ENCODE measurements at regions not wholly inside any gene's neighbourhood (a gene's known extent, or its start where the extent isn't known, plus 50 kb on each side); places are given as distances from the start of the nearest gene placed in this dataset.

DNA sequence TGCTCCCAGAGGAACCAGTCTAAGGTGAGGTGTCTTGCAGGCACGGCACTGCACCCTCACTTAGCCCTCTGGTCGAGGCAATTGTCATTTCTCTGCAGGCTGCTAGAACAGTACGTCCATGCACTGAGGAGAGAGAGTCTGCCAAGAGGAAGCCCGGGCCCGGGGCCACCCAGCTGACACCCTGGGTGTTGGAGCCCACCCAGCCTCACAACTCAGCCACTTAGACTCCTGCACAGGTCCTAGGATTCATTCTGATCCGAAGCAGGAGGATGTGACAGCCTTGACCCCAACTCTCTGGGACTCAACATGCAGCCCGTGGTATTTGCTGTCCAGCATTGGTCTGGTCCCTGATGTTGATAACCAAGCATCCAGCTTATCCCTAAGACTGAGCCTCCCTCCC is 111.9 kb downstream of the ADSS2 start:
- Histone ChIP-seq H3K9me3 (no peaks in the 10 kb centered on the region), H3K27ac (no peak overlapping the region), H3K27me3 (no peaks in the 10 kb centered on the region), H3K4me3 (no peak overlapping the region), H3K4me1 (ENCODE audit: insufficient read depth) (peaks cover 3% of the 10 kb centered on the region), H3K36me3 (no peaks in the 10 kb centered on the region)
- WGBS, 3 donors, result 56 to 73% (median 63%) methylated on average over 7 of the region's 7 CpGs
- TF ChIP-seq EP300 (IDR thresholded peaks at IDR 0.05) (no peak), POLR2A (IDR thresholded peaks at IDR 0.05) (no peak)
- TF ChIP-seq, protein P1, sequence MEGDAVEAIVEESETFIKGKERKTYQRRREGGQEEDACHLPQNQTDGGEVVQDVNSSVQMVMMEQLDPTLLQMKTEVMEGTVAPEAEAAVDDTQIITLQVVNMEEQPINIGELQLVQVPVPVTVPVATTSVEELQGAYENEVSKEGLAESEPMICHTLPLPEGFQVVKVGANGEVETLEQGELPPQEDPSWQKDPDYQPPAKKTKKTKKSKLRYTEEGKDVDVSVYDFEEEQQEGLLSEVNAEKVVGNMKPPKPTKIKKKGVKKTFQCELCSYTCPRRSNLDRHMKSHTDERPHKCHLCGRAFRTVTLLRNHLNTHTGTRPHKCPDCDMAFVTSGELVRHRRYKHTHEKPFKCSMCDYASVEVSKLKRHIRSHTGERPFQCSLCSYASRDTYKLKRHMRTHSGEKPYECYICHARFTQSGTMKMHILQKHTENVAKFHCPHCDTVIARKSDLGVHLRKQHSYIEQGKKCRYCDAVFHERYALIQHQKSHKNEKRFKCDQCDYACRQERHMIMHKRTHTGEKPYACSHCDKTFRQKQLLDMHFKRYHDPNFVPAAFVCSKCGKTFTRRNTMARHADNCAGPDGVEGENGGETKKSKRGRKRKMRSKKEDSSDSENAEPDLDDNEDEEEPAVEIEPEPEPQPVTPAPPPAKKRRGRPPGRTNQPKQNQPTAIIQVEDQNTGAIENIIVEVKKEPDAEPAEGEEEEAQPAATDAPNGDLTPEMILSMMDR (IDR thresholded peaks at IDR 0.05), result no peak
- no peak for DNase-seq
- intact Hi-C loops (cut with DNase I), result no loop called here

DNA sequence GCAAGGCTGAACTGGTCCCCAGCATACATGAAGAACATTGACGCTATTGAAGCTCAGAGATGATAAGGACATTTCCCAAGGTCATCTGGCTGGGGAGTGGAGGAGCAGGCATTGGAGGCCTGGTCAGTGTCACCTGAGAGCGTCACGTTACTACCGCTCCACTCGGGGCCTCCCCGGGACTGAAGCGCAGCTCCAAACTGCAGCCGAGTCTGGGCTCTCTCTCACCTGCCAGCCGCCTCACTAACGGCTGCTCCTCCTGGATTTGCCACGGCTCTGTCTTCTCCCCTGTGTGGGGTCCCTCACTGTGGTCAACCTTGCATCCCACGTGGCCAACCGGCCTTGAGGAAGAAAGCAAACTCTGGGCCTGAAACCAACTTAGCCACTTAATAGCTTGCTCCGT is 111.3 kb downstream of the ADSS2 start:
- intact Hi-C loops (cut with DNase I), result no loop called here
- no peak overlapping the region for H3K4me3 ChIP-seq
- peaks cover 3% of the 10 kb centered on the region for H3K4me1 ChIP-seq (ENCODE audit: insufficient read depth)
- 38 to 54% (median 43%) methylated on average over 14 of the region's 14 CpGs for WGBS, 3 donors
- H3K9me3 ChIP-seq, result no peaks in the 10 kb centered on the region
- no peaks in the 10 kb centered on the region for H3K36me3 ChIP-seq
- peak overlapping the region in 1 of 2 donors; percentile 11 for H3K27ac ChIP-seq
- peak; percentile 32 to 56 (median 46) for DNase-seq
- no peak for TF ChIP-seq POLR2A (IDR thresholded peaks at IDR 0.05)
- no peak for TF ChIP-seq EP300 (IDR thresholded peaks at IDR 0.05)
- TF ChIP-seq, protein P1 (IDR thresholded peaks at IDR 0.05), result no peak
- H3K27me3 ChIP-seq, result no peaks in the 10 kb centered on the region

DNA sequence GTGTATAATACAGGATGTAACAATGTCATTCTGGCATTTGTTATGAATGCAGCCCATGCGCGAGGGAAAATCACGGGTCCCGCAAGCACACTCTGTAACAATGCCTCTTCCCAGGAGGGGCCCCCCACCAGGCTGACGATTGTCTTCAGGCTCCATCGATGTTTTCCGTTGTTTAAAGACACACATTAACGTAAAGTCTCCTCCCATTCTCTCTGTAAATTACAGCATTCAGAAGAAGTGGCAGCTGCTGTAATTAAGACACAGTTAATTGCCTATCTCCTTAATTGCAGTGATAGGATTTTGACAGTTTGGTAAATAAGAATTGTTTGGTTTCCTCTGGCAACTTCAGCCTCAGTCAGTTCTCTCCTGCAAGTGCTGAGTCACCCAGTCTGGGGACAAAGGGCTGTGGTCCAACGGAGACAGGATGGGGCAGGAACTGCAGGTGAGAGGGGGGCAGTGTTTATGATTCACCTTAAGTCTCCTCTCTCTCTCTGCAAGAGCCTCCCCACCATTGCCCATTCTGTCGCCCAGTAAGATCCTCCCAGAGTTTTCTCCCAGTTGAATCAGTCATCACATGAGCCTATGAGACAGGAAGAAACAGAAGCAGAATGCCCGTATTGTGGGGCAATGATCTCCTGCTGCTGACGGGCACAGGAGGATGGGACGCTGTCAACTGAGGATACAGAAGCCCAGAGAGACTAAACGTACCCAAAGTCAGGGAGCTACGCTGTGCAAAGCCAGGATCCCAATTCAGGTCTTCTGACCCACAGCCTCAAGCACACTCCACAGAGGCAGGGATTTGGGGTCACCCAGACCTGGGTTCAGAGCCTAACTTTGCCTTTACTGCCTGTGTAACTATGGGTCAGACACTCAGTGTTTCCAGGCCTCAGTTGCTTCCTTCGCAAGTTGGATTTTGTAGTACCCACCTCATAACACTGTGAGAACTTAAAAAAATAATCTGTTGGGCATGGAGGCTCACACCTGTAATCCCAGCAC is 110.0 kb downstream of the ADSS2 start:
- DNase-seq, result no peak
- H3K27me3 ChIP-seq, result no peaks in the 10 kb centered on the region
- peaks cover 3% of the 10 kb centered on the region for H3K4me1 ChIP-seq (ENCODE audit: insufficient read depth)
- no peaks in the 10 kb centered on the region for H3K9me3 ChIP-seq
- H3K27ac ChIP-seq, result no peak overlapping the region
- no peak overlapping the region for H3K4me3 ChIP-seq
- intact Hi-C loops (cut with DNase I), result no loop called here
- 63 to 78% (median 69%) methylated on average over 16 of the region's 16 CpGs for whole genome bisulfite sequencing, 3 donors
- TF ChIP-seq, protein P1 (IDR thresholded peaks at IDR 0.05), result no peak
- TF ChIP-seq EP300 (IDR thresholded peaks at IDR 0.05), result no peak
- no peak for TF ChIP-seq POLR2A (IDR thresholded peaks at IDR 0.05)
- no peaks in the 10 kb centered on the region for H3K36me3 ChIP-seq

DNA sequence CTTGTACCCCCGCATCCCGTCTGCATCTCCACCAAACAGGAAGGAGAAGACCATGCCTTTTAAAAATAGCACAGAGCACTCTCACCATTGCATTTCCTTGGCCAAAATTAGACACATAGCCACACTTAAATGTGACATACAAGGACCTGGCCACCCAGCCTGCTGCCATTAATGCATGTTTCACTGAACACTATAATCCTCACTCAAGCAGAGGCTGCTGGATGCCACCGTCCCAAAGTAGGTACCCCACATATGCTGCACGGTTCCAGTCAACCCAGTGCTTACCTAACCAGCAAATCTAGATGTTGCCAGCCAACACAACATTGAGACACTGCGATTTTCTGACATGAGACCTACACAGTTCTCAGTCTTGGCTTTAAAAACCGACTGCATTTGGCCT is 107.7 kb downstream of the ADSS2 start:
- H3K4me3 ChIP-seq, result no peak overlapping the region
- H3K4me1 ChIP-seq (ENCODE audit: insufficient read depth), result peaks cover 3% of the 10 kb centered on the region
- H3K27ac ChIP-seq, result no peak overlapping the region
- no peak for TF ChIP-seq POLR2A (IDR thresholded peaks at IDR 0.05)
- TF ChIP-seq, protein P1 (IDR thresholded peaks at IDR 0.05), result no peak
- H3K27me3 ChIP-seq, result no peaks in the 10 kb centered on the region
- intact Hi-C loops (cut with DNase I), result no loop called here
- no peaks in the 10 kb centered on the region for H3K36me3 ChIP-seq
- no peak for DNase-seq
- WGBS, 3 donors, result 89 to 95% (median 94%) methylated on average over 6 of the region's 6 CpGs
- H3K9me3 ChIP-seq, result no peaks in the 10 kb centered on the region

Measured in ovary (tissue), 7 donors.